Left lung (tissue), 4 donors: ENCODE measurements at regions not wholly inside any gene's neighbourhood (a gene's known extent, or its start where the extent isn't known, plus 50 kb on each side); places are given as distances from the start of the nearest gene placed in this dataset.

Experiments used
- ATAC-seq: fragments of 200-7000 bp; cut with Tn5 transposase; one replicate; pipeline ENCODE4 v1.9.1; 2020; ENCODE audit warnings: moderate library complexity
- DNase-seq, 4 donors: peaks; one replicate each; pipeline ENCODE4 v3.0.0-alpha.2; 2013 to 2020
- H3K27ac ChIP-seq, 2 donors: fragments of 200-600 bp; sonication (generic) in 1 of 2; one replicate each; pipeline versions ENCODE4 v1.5.0 to v1.8.0; 2020 to 2021
- H3K27me3 ChIP-seq, 2 donors: fragments of 200-600 bp; sonication (generic) in 1 of 2; one replicate each; pipeline versions ENCODE4 v1.5.0 to v1.8.0; 2020 to 2021
- H3K36me3 ChIP-seq, 2 donors: fragments of 200-600 bp; sonication (generic) in 1 of 2; one replicate each; pipeline versions ENCODE4 v1.5.0 to v1.8.0; 2020 to 2021
- H3K4me1 ChIP-seq, 2 donors: fragments of 200-600 bp; one replicate each; pipeline ENCODE4 v1.8.0; 2021
- H3K4me3 ChIP-seq, 2 donors: fragments of 200-600 bp; sonication (generic) in 1 of 2; one replicate each; pipeline versions ENCODE4 v1.5.0 to v1.8.0; 2020 to 2021; ENCODE audit warnings: mild to moderate bottlenecking in 1 of 2
- H3K9me3 ChIP-seq, 2 donors: fragments of 200-600 bp; sonication (generic) in 1 of 2; one replicate each; pipeline versions ENCODE4 v1.5.0 to v1.8.0; 2020 to 2021
- intact Hi-C, 2 donors: fragments of 100-400 bp; cut with DNase I; formaldehyde crosslinking; loops; one replicate each; pipeline versions ENCODE4 v1.11.2 to v1.14.2; 2022
- TF ChIP-seq, protein P1 (sequence below), 2 donors: fragments of 200-600 bp; sonication (generic) in 1 of 2; IDR thresholded peaks; one replicate each; pipeline versions ENCODE4 v1.5.0 to v1.8.0; 2021; ENCODE audit warnings: antibody characterized with exemption in 2 of 2
- donor health status: DM: no; HTN: yes; CAD: no.
- donor health status: DM: no; HTN: no; CAD: no.

- ATAC-seq (no peak), DNase-seq (no peak)
- Histone ChIP-seq H3K9me3 (no peaks in the 10 kb centered on the region), H3K4me3 (no peak overlapping the region), H3K27me3 (peaks cover 0 to 9% of the 10 kb centered on the region in 2 donors), H3K4me1 (peaks cover 0 to 17% of the 10 kb centered on the region in 2 donors), H3K27ac (no peak overlapping the region), H3K36me3 (no peaks in the 10 kb centered on the region)
- intact Hi-C loops: no loop called here
- TF ChIP-seq, protein P1, sequence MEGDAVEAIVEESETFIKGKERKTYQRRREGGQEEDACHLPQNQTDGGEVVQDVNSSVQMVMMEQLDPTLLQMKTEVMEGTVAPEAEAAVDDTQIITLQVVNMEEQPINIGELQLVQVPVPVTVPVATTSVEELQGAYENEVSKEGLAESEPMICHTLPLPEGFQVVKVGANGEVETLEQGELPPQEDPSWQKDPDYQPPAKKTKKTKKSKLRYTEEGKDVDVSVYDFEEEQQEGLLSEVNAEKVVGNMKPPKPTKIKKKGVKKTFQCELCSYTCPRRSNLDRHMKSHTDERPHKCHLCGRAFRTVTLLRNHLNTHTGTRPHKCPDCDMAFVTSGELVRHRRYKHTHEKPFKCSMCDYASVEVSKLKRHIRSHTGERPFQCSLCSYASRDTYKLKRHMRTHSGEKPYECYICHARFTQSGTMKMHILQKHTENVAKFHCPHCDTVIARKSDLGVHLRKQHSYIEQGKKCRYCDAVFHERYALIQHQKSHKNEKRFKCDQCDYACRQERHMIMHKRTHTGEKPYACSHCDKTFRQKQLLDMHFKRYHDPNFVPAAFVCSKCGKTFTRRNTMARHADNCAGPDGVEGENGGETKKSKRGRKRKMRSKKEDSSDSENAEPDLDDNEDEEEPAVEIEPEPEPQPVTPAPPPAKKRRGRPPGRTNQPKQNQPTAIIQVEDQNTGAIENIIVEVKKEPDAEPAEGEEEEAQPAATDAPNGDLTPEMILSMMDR (IDR thresholded peaks at IDR 0.05): no peak
Observed at GRCh38 chr3:15861163-15861562, 63.4 kb upstream of the ANKRD28 start.

DNA sequence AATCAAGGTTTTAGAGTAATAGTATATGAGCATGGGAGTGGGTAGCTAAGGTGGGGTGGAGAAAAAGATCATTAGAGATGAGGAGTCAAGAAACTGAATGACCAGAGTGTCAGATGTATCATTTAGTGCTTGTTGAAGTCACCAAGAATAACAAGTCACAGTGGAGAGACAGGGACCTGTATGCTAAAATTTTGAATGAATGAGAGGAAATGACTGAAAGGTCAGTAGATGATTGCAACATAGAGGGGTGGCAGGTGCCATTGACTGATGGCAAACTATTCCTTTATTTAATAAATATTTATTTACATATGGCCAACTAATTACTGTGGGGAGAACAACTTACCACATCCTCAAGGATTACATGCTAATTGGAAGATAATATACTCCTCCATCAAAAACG, 75.0 kb upstream of the ANKRD28 start:
- Histone ChIP-seq H3K27me3 (no peaks in the 10 kb centered on the region), H3K27ac (no peak overlapping the region), H3K36me3 (no peaks in the 10 kb centered on the region), H3K9me3 (peaks cover 0 to 1% of the 10 kb centered on the region in 2 donors), H3K4me3 (no peak overlapping the region), H3K4me1 (no peaks in the 10 kb centered on the region)
- intact Hi-C loops: no loop called here
- DNase-seq: no peak
- TF ChIP-seq, protein P1 (IDR thresholded peaks at IDR 0.05): no peak
- no peak for ATAC-seq

DNA sequence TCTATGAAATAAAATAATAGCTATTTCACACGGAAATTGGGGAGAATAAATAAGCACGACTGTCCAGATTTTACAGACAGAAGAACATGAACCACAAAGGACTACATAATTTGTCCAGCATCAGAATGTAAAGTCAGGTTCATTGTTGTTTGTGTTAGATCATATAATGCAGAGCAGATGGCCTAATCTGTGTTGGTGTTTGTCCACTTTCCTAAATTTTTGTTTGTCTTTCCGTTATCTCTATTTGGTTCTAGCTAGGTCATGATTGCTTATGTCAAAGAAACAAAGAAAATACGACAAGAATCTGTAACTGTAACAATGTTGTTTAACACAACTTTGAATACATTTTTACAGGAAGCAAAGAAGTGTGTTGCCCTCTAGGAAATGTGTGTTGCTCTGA, 75.6 kb upstream of the ANKRD28 start:
- H3K27me3 ChIP-seq: no peaks in the 10 kb centered on the region
- ATAC-seq (no peak), DNase-seq (no peak)
- peaks cover 0 to 3% of the 10 kb centered on the region in 2 donors for H3K9me3 ChIP-seq
- no peaks in the 10 kb centered on the region for H3K4me1 ChIP-seq
- intact Hi-C loops: no loop called here
- H3K36me3 ChIP-seq: no peaks in the 10 kb centered on the region
- TF ChIP-seq, protein P1 (IDR thresholded peaks at IDR 0.05): no peak
- no peak overlapping the region for H3K4me3 ChIP-seq
- H3K27ac ChIP-seq: no peak overlapping the region

GRCh38 chr3:15875016-15875689, 77.4 kb upstream of the ANKRD28 start:
- TF ChIP-seq, protein P1 (IDR thresholded peaks at IDR 0.05): no peak
- Histone ChIP-seq H3K9me3 (peaks cover 0 to 3% of the 10 kb centered on the region in 2 donors), H3K4me3 (no peak overlapping the region), H3K36me3 (no peaks in the 10 kb centered on the region), H3K27ac (no peak overlapping the region), H3K4me1 (no peaks in the 10 kb centered on the region), H3K27me3 (no peaks in the 10 kb centered on the region)
- DNase-seq (no peak), ATAC-seq (no peak)
- intact Hi-C loops: no loop called here

GRCh38 chr3:15876669-15877068, 78.9 kb upstream of the ANKRD28 start:
- DNase-seq: no peak
- intact Hi-C loops: no loop called here
- Histone ChIP-seq H3K27me3 (no peaks in the 10 kb centered on the region), H3K4me1 (no peaks in the 10 kb centered on the region), H3K9me3 (peaks cover 0 to 3% of the 10 kb centered on the region in 2 donors), H3K36me3 (no peaks in the 10 kb centered on the region), H3K27ac (no peak overlapping the region), H3K4me3 (no peak overlapping the region)
- TF ChIP-seq, protein P1 (IDR thresholded peaks at IDR 0.05): no peak
- ATAC-seq: no peak
